Neural cell (in vitro differentiated cells): ENCODE measurements at regions not wholly inside any gene's neighbourhood (a gene's known extent, or its start where the extent isn't known, plus 50 kb on each side); places are given as distances from the start of the nearest gene placed in this dataset.

Source experiments
- H2AFZ ChIP-seq: fragments of 200-600, 300-800 bp; sonication (generic), shearing (Covaris generic); 2 replicates; pipeline ENCODE4 v1.6.0; 2014; ENCODE audit warnings: low read depth, mild to moderate bottlenecking, antibody characterized with exemption, low read length, moderate library complexity
- H3F3A ChIP-seq: fragments of 200-600 bp; shearing (Covaris generic); 2 replicates; pipeline ENCODE4 v1.6.1; 2016; ENCODE audit warnings: mild to moderate bottlenecking, moderate library complexity, mixed read lengths, antibody characterized with exemption, low read length; ENCODE audit not compliant: insufficient read depth, poor library complexity, severe bottlenecking
- H3K27ac ChIP-seq: fragments of 200-600, 300-800 bp; sonication (generic), shearing (Covaris generic); 2 replicates; pipeline ENCODE4 v1.5.1; 2014; ENCODE audit warnings: mild to moderate bottlenecking, low read length, moderate library complexity
- H3K27me3 ChIP-seq: fragments of 300-800, 200-600 bp; sonication (generic), shearing (Covaris generic); 2 replicates; pipeline ENCODE4 v1.6.0; 2014; ENCODE audit warnings: mild to moderate bottlenecking, low read depth, low read length, moderate library complexity; ENCODE audit not compliant: insufficient read depth
- H3K36me3 ChIP-seq: fragments of 300-800, 200-600 bp; sonication (generic), shearing (Covaris generic); 2 replicates; pipeline ENCODE4 v1.5.1; 2014; ENCODE audit warnings: mild to moderate bottlenecking, antibody characterized with exemption, low read length, moderate library complexity; ENCODE audit not compliant: insufficient read depth
- H3K4me2 ChIP-seq: fragments of 300-800, 200-600 bp; sonication (generic), shearing (Covaris generic); 2 replicates; pipeline ENCODE4 v1.6.0; 2014; ENCODE audit warnings: mild to moderate bottlenecking, low read length
- H3K4me3 ChIP-seq: fragments of 300-800, 200-600 bp; sonication (generic), shearing (Covaris generic); 2 replicates; pipeline ENCODE4 v1.5.1; 2014; ENCODE audit warnings: mild to moderate bottlenecking, low read length, moderate library complexity
- H3K79me2 ChIP-seq: fragments of 200-600 bp; shearing (Covaris generic); replicated peaks from 2 replicates; pipeline ENCODE4 v1.6.0; 2014; ENCODE audit warnings: mild to moderate bottlenecking, low read length, moderate library complexity; ENCODE audit not compliant: insufficient read depth
- H3K9ac ChIP-seq: fragments of 300-800, 200-600 bp; sonication (generic), shearing (Covaris generic); 2 replicates; pipeline ENCODE4 v1.6.1; 2016; ENCODE audit warnings: mild to moderate bottlenecking, low read length, mixed read lengths
- H3K9me2 ChIP-seq: fragments of 200-600 bp; shearing (Covaris generic); 2 replicates; pipeline ENCODE4 v1.6.1; 2016; ENCODE audit warnings: mild to moderate bottlenecking, low read length, mixed read lengths; ENCODE audit not compliant: insufficient read depth
- H3K9me3 ChIP-seq: fragments of 200-600, 300-800 bp; sonication (generic), shearing (Covaris generic); 2 replicates; pipeline ENCODE4 v1.6.1; 2016; ENCODE audit warnings: mild to moderate bottlenecking, mixed run types, low read length, moderate library complexity, mixed read lengths
- H4K20me1 ChIP-seq: fragments of 200-600 bp; shearing (Covaris generic); 2 replicates; pipeline ENCODE4 v1.6.1; 2016; ENCODE audit warnings: mild to moderate bottlenecking, mixed run types; ENCODE audit not compliant: insufficient read depth
- EP300 ChIP-seq: fragments of 450-650 bp; conservative IDR thresholded peaks from 2 replicates; pipeline ENCODE4 v1.6.1; 2014; ENCODE audit warnings: antibody characterized with exemption, mild to moderate bottlenecking, moderate library complexity; ENCODE audit not compliant: poor library complexity, severe bottlenecking
- EZH2 ChIP-seq: fragments of 200-600, 300-800 bp; shearing (Covaris generic), sonication (generic); IDR thresholded peaks from 2 replicates; pipeline ENCODE4 v1.6.1; 2014; ENCODE audit warnings: antibody characterized with exemption, low read length, borderline replicate concordance, mild to moderate bottlenecking; ENCODE audit not compliant: insufficient read depth, poor library complexity, severe bottlenecking
- MXI1 ChIP-seq: fragments of 450-650 bp; conservative IDR thresholded peaks from 2 replicates; pipeline ENCODE4 v1.6.1; 2014; ENCODE audit warnings: antibody characterized with exemption, mild to moderate bottlenecking; ENCODE audit not compliant: poor library complexity, severe bottlenecking
- POLR2AphosphoS5 ChIP-seq: IDR thresholded peaks from 2 replicates; pipeline ENCODE4 v1.6.1; 2012
- RAD21 ChIP-seq: fragments of 450-650 bp; conservative IDR thresholded peaks from 2 replicates; pipeline ENCODE4 v1.6.1; 2014; ENCODE audit warnings: antibody characterized with exemption, mild to moderate bottlenecking, moderate library complexity
- SMC3 ChIP-seq: fragments of 450-650 bp; conservative IDR thresholded peaks from 2 replicates; pipeline ENCODE4 v1.6.1; 2014; ENCODE audit warnings: antibody characterized with exemption, mild to moderate bottlenecking, moderate library complexity; ENCODE audit not compliant: poor library complexity
- TAF1 ChIP-seq: IDR thresholded peaks from 2 replicates; pipeline ENCODE4 v1.6.1; 2012; ENCODE audit warnings: low read depth
- TF ChIP-seq, protein P1 (sequence below): IDR thresholded peaks from 2 replicates; pipeline ENCODE4 v1.6.1; 2012; ENCODE audit warnings: borderline replicate concordance
- TF ChIP-seq, protein P2 (sequence below): fragments of 450-650 bp; IDR thresholded peaks from 2 replicates; pipeline ENCODE4 v1.5.1; 2014; ENCODE audit warnings: antibody characterized with exemption, mild to moderate bottlenecking, moderate library complexity; ENCODE audit not compliant: poor library complexity, severe bottlenecking

DNA sequence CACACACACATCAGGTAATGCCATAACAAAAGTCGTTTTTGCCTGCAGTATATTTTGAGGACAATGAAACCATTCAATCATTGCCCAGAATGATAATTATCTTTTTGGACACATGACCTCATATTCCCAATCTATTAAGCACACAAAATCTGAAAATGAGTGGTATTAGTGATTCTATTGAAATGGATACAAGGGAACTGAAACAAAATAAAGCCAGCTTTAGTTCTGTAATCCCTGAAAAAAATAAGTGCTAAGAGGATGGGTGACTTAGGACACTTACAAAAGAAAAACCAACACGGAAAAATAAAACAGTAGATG, 128.3 kb upstream of the MAF start:
- Histone ChIP-seq H3K4me3 (no peak overlapping the region), H3F3A (no peaks in the 10 kb centered on the region), H3K27me3 (no peaks in the 10 kb centered on the region), H3K36me3 (no peaks in the 10 kb centered on the region), H2AFZ (no peak overlapping the region), H3K4me2 (no peak overlapping the region), H3K9ac (no peak overlapping the region), H4K20me1 (no peaks in the 10 kb centered on the region), H3K9me2 (no peaks in the 10 kb centered on the region), H3K27ac (no peak overlapping the region), H3K9me3 (no peaks in the 10 kb centered on the region), H3K79me2 (no peaks in the 10 kb centered on the region)
- TF ChIP-seq, protein P1, sequence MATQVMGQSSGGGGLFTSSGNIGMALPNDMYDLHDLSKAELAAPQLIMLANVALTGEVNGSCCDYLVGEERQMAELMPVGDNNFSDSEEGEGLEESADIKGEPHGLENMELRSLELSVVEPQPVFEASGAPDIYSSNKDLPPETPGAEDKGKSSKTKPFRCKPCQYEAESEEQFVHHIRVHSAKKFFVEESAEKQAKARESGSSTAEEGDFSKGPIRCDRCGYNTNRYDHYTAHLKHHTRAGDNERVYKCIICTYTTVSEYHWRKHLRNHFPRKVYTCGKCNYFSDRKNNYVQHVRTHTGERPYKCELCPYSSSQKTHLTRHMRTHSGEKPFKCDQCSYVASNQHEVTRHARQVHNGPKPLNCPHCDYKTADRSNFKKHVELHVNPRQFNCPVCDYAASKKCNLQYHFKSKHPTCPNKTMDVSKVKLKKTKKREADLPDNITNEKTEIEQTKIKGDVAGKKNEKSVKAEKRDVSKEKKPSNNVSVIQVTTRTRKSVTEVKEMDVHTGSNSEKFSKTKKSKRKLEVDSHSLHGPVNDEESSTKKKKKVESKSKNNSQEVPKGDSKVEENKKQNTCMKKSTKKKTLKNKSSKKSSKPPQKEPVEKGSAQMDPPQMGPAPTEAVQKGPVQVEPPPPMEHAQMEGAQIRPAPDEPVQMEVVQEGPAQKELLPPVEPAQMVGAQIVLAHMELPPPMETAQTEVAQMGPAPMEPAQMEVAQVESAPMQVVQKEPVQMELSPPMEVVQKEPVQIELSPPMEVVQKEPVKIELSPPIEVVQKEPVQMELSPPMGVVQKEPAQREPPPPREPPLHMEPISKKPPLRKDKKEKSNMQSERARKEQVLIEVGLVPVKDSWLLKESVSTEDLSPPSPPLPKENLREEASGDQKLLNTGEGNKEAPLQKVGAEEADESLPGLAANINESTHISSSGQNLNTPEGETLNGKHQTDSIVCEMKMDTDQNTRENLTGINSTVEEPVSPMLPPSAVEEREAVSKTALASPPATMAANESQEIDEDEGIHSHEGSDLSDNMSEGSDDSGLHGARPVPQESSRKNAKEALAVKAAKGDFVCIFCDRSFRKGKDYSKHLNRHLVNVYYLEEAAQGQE: no peak
- TF ChIP-seq RAD21: no peak
- no peak for TF ChIP-seq POLR2AphosphoS5
- TF ChIP-seq EP300: no peak

DNA sequence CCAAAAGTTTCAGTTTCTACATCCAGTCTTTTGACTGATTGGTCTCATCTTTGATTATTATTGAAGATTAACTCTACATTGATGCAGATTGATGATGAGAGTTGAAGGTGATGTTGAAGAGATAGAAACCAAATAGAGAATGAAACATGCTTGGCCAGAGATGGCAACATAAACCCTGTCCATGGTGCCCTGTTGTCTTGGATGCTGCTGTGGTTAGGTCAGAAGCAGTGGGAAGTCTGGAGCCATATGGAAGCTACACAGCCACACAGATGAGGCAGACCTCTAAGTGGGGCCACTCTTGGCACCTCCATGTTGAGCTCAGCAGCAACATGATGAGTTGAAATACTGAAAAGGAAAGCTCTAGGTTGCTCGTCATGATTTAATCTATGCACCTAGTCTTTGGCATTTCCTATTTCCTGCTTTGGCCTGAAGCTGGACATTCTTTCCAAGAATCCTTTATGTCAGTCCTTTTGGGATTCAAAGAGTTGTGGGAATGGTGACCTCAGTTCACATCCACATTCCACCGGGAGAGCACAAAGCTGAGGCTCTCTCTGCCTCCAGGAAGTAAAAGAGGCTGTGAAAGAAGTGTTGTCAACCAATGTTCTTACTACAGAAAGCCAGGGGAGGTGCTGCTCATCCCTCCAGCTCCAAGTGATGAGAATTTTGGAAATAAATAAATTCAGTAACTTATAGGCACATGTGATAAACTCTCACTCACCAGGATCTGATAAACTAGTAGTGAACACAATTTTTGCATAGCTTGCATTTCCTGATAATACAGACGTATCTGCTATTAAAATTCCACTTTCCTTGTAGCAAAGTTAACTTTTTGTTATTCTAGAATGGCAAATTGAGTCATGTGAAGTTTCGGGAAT, 127.7 kb upstream of the MAF start:
- no peak overlapping the region for H3K27ac ChIP-seq
- H2AFZ ChIP-seq: no peak overlapping the region
- H3K79me2 ChIP-seq: no peaks in the 10 kb centered on the region
- H3K27me3 ChIP-seq: no peaks in the 10 kb centered on the region
- H3K4me3 ChIP-seq: no peak overlapping the region
- no peaks in the 10 kb centered on the region for H3K36me3 ChIP-seq
- no peaks in the 10 kb centered on the region for H4K20me1 ChIP-seq
- no peaks in the 10 kb centered on the region for H3K9me2 ChIP-seq
- no peaks in the 10 kb centered on the region for H3K9me3 ChIP-seq
- no peak overlapping the region for H3K4me2 ChIP-seq
- no peak overlapping the region for H3K9ac ChIP-seq
- TF ChIP-seq RAD21 (no peak), EP300 (no peak), MXI1 (no peak), TAF1 (no peak), SMC3 (no peak), EZH2 (no peak), POLR2AphosphoS5 (no peak)
- TF ChIP-seq, protein P2, sequence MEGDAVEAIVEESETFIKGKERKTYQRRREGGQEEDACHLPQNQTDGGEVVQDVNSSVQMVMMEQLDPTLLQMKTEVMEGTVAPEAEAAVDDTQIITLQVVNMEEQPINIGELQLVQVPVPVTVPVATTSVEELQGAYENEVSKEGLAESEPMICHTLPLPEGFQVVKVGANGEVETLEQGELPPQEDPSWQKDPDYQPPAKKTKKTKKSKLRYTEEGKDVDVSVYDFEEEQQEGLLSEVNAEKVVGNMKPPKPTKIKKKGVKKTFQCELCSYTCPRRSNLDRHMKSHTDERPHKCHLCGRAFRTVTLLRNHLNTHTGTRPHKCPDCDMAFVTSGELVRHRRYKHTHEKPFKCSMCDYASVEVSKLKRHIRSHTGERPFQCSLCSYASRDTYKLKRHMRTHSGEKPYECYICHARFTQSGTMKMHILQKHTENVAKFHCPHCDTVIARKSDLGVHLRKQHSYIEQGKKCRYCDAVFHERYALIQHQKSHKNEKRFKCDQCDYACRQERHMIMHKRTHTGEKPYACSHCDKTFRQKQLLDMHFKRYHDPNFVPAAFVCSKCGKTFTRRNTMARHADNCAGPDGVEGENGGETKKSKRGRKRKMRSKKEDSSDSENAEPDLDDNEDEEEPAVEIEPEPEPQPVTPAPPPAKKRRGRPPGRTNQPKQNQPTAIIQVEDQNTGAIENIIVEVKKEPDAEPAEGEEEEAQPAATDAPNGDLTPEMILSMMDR: no peak
- TF ChIP-seq, protein P1: no peak
- H3F3A ChIP-seq: no peaks in the 10 kb centered on the region
